HFFc6 (cell line): ENCODE measurements at regions not wholly inside any gene's neighbourhood (a gene's known extent, or its start where the extent isn't known, plus 50 kb on each side); places are given as distances from the start of the nearest gene placed in this dataset.

Experiments used
- DNase-seq: peaks from one replicate; pipeline ENCODE4 v3.0.0-alpha.2; 2018
- H3K27ac Mint-ChIP-seq: 2 replicates; pipeline ENCODE4 v1.8.0; 2020; ENCODE audit warnings: mild to moderate bottlenecking, mixed read lengths
- H3K27me3 Mint-ChIP-seq: 2 replicates; pipeline ENCODE4 v1.8.0; 2021; ENCODE audit warnings: mild to moderate bottlenecking, moderate library complexity, mixed read lengths; ENCODE audit not compliant: insufficient read depth
- H3K36me3 Mint-ChIP-seq: 2 replicates; pipeline ENCODE4 v1.8.0; 2021; ENCODE audit warnings: low read depth, mixed read lengths
- H3K4me1 Mint-ChIP-seq: 2 replicates; pipeline ENCODE4 v1.8.0; 2020; ENCODE audit warnings: low read depth, mixed read lengths
- H3K4me3 Mint-ChIP-seq: 2 replicates; pipeline ENCODE4 v1.8.0; 2020; ENCODE audit warnings: mild to moderate bottlenecking, moderate library complexity, mixed read lengths
- H3K9me3 Mint-ChIP-seq: 2 replicates; pipeline ENCODE4 v1.8.0; 2020; ENCODE audit warnings: mild to moderate bottlenecking, mixed read lengths
- CTCF ChIP-seq: fragments of 200-600 bp; sonication (generic); IDR thresholded peaks from 2 replicates; pipeline ENCODE4 v1.5.0; 2021; ENCODE audit warnings: antibody characterized with exemption, mild to moderate bottlenecking

- Mint-ChIP-seq H3K36me3 (peaks cover 6% of the 10 kb centered on the region), H3K27me3 (no peaks in the 10 kb centered on the region; the same call in 1 of the 2 replicates), H3K4me3 (no peak overlapping the region), H3K9me3 (peaks cover 7% of the 10 kb centered on the region), H3K4me1 (peaks cover 45% of the 10 kb centered on the region), H3K27ac (no peak overlapping the region)
- no peak for TF ChIP-seq CTCF
- DNase-seq: no peak
Observed at GRCh38 chr2:234669001-234669400, 172.1 kb upstream of the ARL4C start.

- no peak for DNase-seq
- Mint-ChIP-seq H3K4me1 (peaks cover 33% of the 10 kb centered on the region), H3K4me3 (no peak overlapping the region), H3K27ac (no peak overlapping the region), H3K27me3 (no peaks in the 10 kb centered on the region; the same call in 1 of the 2 replicates), H3K36me3 (peaks cover 5% of the 10 kb centered on the region; the same call in 1 of the 2 replicates), H3K9me3 (peaks cover 19% of the 10 kb centered on the region)
- TF ChIP-seq CTCF: no peak
Observed at GRCh38 chr2:234666911-234667310, 170.0 kb upstream of the ARL4C start.

- DNase-seq: no peak
- no peak for TF ChIP-seq CTCF
- Mint-ChIP-seq H3K4me3 (no peak overlapping the region), H3K36me3 (peaks cover 5% of the 10 kb centered on the region; the same call in 1 of the 2 replicates), H3K9me3 (peaks cover 19% of the 10 kb centered on the region), H3K27me3 (no peaks in the 10 kb centered on the region; the same call in 1 of the 2 replicates), H3K27ac (no peak overlapping the region), H3K4me1 (peaks cover 17% of the 10 kb centered on the region)
Observed at GRCh38 chr2:234665304-234665703, 168.4 kb upstream of the ARL4C start.

- no peak for TF ChIP-seq CTCF
- DNase-seq: no peak
- H3K36me3 Mint-ChIP-seq: peaks cover 5% of the 10 kb centered on the region; the same call in 1 of the 2 replicates
- H3K4me1 Mint-ChIP-seq: no peaks in the 10 kb centered on the region
- H3K9me3 Mint-ChIP-seq: peaks cover 19% of the 10 kb centered on the region
- no peaks in the 10 kb centered on the region; the same call in 1 of the 2 replicates for H3K27me3 Mint-ChIP-seq
- H3K4me3 Mint-ChIP-seq: no peak overlapping the region
- no peak overlapping the region for H3K27ac Mint-ChIP-seq
Observed at GRCh38 chr2:234661849-234662248, 165.0 kb upstream of the ARL4C start.

GRCh38 chr2:234661175-234661574, 164.3 kb upstream of the ARL4C start:
- Mint-ChIP-seq H3K9me3 (peaks cover 19% of the 10 kb centered on the region), H3K36me3 (peaks cover 5% of the 10 kb centered on the region; the same call in 1 of the 2 replicates), H3K27me3 (no peaks in the 10 kb centered on the region; the same call in 1 of the 2 replicates), H3K4me1 (no peaks in the 10 kb centered on the region), H3K27ac (no peak overlapping the region), H3K4me3 (no peak overlapping the region)
- no peak for DNase-seq
- TF ChIP-seq CTCF: no peak

- Mint-ChIP-seq H3K36me3 (no peaks in the 10 kb centered on the region), H3K4me1 (no peaks in the 10 kb centered on the region), H3K27ac (no peak overlapping the region), H3K4me3 (no peak overlapping the region), H3K9me3 (no peaks in the 10 kb centered on the region), H3K27me3 (0 out of 2 replicates have a peak, but pooled peaks cover 1% of the 10 kb centered on the region)
- no peak for DNase-seq
- no peak for TF ChIP-seq CTCF
Observed at GRCh38 chr2:234655706-234656105, 158.8 kb upstream of the ARL4C start.
